ENCODE measurements at regions not wholly inside any gene's neighbourhood (a gene's known extent, or its start where the extent isn't known, plus 50 kb on each side); places are given as distances from the start of the nearest gene placed in this dataset.

- TF ChIP-seq, protein P1, sequence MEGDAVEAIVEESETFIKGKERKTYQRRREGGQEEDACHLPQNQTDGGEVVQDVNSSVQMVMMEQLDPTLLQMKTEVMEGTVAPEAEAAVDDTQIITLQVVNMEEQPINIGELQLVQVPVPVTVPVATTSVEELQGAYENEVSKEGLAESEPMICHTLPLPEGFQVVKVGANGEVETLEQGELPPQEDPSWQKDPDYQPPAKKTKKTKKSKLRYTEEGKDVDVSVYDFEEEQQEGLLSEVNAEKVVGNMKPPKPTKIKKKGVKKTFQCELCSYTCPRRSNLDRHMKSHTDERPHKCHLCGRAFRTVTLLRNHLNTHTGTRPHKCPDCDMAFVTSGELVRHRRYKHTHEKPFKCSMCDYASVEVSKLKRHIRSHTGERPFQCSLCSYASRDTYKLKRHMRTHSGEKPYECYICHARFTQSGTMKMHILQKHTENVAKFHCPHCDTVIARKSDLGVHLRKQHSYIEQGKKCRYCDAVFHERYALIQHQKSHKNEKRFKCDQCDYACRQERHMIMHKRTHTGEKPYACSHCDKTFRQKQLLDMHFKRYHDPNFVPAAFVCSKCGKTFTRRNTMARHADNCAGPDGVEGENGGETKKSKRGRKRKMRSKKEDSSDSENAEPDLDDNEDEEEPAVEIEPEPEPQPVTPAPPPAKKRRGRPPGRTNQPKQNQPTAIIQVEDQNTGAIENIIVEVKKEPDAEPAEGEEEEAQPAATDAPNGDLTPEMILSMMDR (IDR thresholded peaks at IDR 0.05): no peak
- DNase-seq (no peak), FAIRE-seq (no peak), ATAC-seq (no peak)
- WGBS, 2 donors: 59 to 78% methylated on average over 3 of the region's 3 CpGs
- no peaks in the 10 kb centered on the region for H3K9me3 ChIP-seq
- no peaks in the 10 kb centered on the region for H3K36me3 ChIP-seq
- no peaks in the 10 kb centered on the region for H3K4me1 ChIP-seq
- intact Hi-C loops (cut with DNase I): no loop called here
- no peaks in the 10 kb centered on the region for H3K27me3 ChIP-seq
- H3K4me3 ChIP-seq: no peak overlapping the region
- no peak overlapping the region for H3K27ac ChIP-seq
Measured at GRCh38 chr1:25113086-25113485, 119.2 kb downstream of the SYF2 start.

DNA sequence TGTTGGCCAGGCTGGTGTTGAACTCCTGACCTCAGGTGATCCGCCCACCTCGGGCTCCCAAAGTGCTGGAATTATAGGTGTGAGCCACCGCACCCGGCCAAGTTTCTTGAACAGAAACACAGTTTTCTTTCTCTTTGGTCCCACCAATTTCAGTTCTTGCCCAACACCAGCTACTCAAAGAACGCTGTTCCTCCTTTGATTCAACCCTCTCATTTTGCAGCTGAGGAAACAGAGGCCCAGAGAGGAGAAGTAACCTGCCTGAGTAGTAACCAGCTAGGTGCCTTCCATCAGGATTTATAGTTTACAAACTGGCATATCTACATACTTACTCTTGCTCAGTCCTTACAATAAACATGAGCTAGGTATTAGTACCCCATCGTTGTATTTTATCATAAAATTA, 119.9 kb downstream of the SYF2 start:
- TF ChIP-seq, protein P1 (IDR thresholded peaks at IDR 0.05): no peak
- H3K36me3 ChIP-seq: no peaks in the 10 kb centered on the region
- DNase-seq (no peak), ATAC-seq (no peak), FAIRE-seq (no peak)
- no peak overlapping the region for H3K4me3 ChIP-seq
- intact Hi-C loops (cut with DNase I): no loop called here
- H3K9me3 ChIP-seq: no peaks in the 10 kb centered on the region
- WGBS, 2 donors: 75 to 84% methylated on average over 6 of the region's 6 CpGs
- H3K27ac ChIP-seq: no peak overlapping the region
- no peaks in the 10 kb centered on the region for H3K4me1 ChIP-seq
- H3K27me3 ChIP-seq: no peaks in the 10 kb centered on the region

- no peaks in the 10 kb centered on the region for H3K9me3 ChIP-seq
- H3K27me3 ChIP-seq: no peaks in the 10 kb centered on the region
- WGBS, 2 donors: 50 to 64% methylated on average over 7 of the region's 7 CpGs
- no peaks in the 10 kb centered on the region for H3K36me3 ChIP-seq
- FAIRE-seq: no peak
- intact Hi-C loops (cut with DNase I): no loop called here
- no peak for ATAC-seq
- TF ChIP-seq, protein P1 (IDR thresholded peaks at IDR 0.05): no peak
- no peak overlapping the region for H3K27ac ChIP-seq
- no peaks in the 10 kb centered on the region for H3K4me1 ChIP-seq
- no peak for DNase-seq
- no peak overlapping the region for H3K4me3 ChIP-seq
Measured at GRCh38 chr1:25111706-25112105, 120.6 kb downstream of the SYF2 start.

DNA sequence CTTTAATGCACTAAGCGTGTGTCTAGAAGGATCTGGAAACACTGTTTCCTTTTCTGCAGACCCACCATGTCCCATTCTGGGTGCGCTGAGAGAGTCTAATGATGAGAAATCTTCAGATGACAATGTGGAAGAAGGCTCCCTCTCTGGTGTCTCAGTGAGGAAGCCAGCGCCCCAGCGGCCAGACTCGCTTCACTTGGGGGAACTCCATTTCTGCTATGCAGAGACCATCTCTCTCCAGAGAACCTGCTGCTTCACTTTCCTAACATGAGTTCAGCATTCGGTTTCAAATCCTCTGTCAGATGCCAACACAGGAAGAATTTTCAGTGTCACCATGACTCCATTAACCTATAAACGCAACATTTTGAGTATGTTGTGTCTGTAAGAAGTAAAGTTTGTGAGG, 121.8 kb downstream of the SYF2 start:
- Histone ChIP-seq H3K36me3 (no peaks in the 10 kb centered on the region), H3K9me3 (no peaks in the 10 kb centered on the region), H3K4me3 (no peak overlapping the region), H3K27ac (no peak overlapping the region), H3K27me3 (no peaks in the 10 kb centered on the region), H3K4me1 (no peaks in the 10 kb centered on the region)
- 88 to 92% methylated on average over 7 of the region's 7 CpGs for WGBS, 2 donors
- DNase-seq (no peak), FAIRE-seq (no peak), ATAC-seq (no peak)
- TF ChIP-seq, protein P1 (IDR thresholded peaks at IDR 0.05): no peak
- intact Hi-C loops (cut with DNase I): no loop called here

GRCh38 chr1:25110036-25110435, 122.3 kb downstream of the SYF2 start:
- H3K36me3 ChIP-seq: no peaks in the 10 kb centered on the region
- 80 to 81% methylated on average over 5 of the region's 5 CpGs for WGBS, 2 donors

More at GRCh38 chr1:25110036-25110435, 122.3 kb downstream of the SYF2 start:
- H3K27me3 ChIP-seq: no peaks in the 10 kb centered on the region
- no peaks in the 10 kb centered on the region for H3K9me3 ChIP-seq
- no peak for FAIRE-seq
- ATAC-seq: no peak
- no peak overlapping the region for H3K4me3 ChIP-seq
- H3K4me1 ChIP-seq: no peaks in the 10 kb centered on the region
- DNase-seq: no peak
- TF ChIP-seq, protein P1 (IDR thresholded peaks at IDR 0.05): no peak
- no peak overlapping the region for H3K27ac ChIP-seq
- intact Hi-C loops (cut with DNase I): no loop called here

All from pancreas (tissue), 10 donors.